ENCODE measurements at regions not wholly inside any gene's neighbourhood (a gene's known extent, or its start where the extent isn't known, plus 50 kb on each side); places are given as distances from the start of the nearest gene placed in this dataset.

DNA sequence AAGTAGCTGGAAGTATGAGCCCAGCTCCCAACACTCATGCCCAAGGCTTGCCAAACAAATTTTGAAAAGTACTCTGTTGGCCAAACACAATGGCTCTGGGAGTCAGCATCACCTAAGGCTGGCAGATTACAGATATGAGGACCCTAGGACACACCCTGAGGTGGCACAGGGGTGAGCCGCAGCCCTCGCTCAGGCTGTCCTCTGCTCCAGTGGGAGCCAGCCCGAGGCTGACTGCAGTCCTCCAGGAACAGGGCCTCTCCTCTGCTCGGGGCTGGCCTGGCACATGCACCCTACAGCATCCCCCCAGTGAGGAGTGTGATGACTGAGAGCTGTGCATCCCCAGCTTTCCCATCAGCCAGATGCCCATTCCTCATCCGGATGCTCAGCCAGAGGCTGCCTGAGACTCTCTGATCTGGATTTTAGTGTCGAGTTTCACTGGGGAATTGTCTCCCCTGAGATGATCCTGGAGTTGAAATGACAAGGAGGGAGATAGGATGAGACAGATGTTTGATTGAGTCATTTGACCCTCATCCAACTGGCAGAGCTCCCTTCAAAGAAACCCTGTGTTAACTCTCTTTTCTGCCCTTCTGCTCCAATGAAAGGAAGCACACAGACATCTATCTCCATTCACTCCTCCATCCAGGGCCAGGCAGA is 269.3 kb upstream of the NCKAP5 start:
- no peak for DNase-seq (ENCODE audit: low read depth in 2 of 2)

DNA sequence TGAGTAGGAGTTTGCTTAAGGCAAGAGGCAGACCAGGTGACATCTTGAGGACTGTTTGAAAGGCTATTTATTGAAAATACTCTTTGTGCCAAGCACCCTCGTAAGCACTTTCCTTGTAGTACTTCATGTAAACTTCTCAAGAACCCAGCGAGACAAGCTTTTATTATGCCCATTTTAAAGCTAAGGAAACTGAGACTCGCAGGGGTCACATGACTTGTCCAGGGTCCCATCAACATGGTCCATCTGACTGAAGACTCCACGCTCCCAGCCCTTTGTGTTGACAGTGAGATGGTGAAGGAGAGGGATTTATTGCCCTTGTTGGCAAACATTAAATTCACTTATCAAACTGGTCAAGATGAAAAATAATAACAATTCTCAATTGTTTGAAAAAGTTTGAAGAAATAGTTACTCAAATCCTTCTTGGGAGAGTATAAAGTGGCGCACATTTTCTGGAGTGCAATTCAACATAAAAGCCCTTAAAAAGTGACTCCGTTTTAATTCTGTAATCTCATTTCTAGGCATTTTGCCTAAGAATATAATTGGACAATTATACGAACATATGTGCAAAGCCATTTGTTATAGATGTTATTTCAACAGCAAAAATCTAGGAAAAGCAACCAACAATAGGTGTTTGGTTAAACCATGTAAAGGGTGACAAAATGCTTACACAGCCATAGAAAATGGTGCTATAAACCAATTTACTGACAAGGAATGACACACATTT is 270.5 kb upstream of the NCKAP5 start:
- no peak for DNase-seq (ENCODE audit: low read depth in 2 of 2)

DNA sequence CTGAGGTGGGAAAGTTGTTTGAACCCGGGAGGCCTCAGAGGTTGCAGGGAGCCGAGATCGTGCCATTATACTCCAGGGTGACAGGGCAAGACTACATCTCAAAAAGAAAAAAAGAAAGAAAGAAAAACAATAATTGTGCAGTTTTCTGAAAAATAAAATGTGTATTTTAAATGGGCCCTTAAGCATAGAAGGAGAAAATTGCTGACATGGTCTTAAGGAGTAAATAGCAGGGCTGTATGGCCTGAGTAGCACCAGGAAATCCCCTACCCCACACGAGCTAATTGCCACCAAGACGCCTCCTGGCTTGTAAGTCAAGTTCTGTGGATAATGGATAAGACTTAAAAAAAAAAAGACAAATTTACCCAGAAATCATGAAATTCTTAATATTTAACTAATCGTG is 271.4 kb upstream of the NCKAP5 start:
- no peak for DNase-seq (ENCODE audit: low read depth in 2 of 2)

DNA sequence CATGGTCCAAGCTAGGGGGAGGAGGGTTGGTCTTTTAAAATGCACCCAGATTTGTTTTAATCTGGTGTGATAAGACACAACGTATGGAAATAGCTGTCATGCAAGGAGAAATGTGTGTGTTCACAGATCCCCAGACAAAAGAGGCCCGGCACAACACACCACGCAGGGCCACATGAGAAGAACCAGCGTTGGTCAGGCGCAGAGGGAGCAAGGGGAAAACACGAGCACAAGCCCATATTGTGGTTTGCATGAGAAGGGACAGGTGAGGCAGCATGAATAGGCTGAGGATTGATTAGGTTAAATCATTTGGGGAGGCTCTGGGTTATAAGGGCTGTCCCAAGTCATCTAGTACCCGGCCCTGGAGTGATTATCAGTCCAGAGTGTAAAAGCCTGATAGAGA is 272.5 kb upstream of the NCKAP5 start:
- DNase-seq (ENCODE audit: low read depth in 2 of 2), result no peak

- peak in 1 of 2 donors; percentile 95 for DNase-seq (ENCODE audit: low read depth in 2 of 2)
These were observed 273.6 kb upstream of the NCKAP5 start for GRCh38 chr2:133841900-133842299.

DNA sequence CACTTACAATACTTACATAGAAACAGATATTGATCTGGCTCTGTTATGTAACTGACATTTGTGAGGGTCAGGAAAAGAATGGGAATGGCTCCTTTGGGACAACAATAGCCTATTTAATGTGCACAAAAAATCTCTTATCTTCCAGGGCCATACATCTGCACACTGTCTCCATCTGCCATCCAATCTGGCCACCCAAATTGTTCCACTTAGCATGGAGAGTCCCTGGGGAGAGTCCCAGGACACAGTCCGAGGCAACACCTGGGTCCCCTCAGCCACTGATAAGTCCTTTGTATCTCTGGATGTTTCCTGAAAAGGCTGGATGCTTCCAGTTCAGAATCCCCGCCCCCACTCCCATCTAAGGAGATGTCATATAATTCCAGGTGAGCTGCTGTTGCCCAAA is 274.2 kb upstream of the NCKAP5 start:
- no peak for DNase-seq (ENCODE audit: low read depth in 2 of 2)

DNA sequence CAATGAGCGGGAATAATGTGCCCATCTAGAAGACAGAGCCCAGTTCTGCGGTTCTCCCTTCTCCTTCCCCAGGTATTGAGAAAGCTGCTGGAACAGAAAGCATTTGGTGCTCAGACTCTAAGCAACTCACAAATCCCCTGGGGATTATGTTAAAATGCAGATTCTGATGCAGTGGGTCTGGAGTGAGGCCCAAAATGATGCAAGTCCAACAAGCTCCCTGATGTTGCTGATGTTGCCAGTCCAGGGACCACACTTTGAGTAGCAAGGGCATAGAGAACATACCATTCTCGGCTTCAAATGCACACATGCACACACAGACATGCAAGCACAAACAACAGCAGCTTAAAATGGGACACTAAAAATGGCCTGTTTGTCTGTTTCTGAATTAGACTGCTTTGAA is 274.8 kb upstream of the NCKAP5 start:
- no peak for DNase-seq (ENCODE audit: low read depth in 2 of 2)

DNA sequence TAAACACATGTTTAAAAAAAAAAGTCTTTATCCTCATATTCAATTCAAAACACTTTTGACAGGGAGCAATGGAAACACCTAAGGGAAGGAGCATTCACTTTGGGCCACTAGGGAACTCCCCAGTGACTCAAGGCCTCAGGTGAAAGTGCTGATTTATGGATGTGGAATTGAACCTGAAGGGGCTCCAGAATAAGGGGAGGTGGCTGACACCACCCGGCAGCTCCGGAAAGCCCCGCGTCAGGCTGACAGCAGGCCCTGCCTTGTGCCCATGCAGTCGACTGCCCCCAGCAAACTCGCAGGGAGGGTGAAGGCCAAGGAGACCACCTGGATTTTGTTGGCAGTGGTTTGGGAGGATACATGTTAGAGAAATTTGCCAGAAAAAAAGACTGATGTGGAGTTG is 275.3 kb upstream of the NCKAP5 start:
- no peak for DNase-seq (ENCODE audit: low read depth in 2 of 2)

GRCh38 chr2:133844214-133844892 is 276.1 kb upstream of the NCKAP5 start:
- DNase-seq (ENCODE audit: low read depth in 2 of 2), result peak; percentile 72 to 77

DNA sequence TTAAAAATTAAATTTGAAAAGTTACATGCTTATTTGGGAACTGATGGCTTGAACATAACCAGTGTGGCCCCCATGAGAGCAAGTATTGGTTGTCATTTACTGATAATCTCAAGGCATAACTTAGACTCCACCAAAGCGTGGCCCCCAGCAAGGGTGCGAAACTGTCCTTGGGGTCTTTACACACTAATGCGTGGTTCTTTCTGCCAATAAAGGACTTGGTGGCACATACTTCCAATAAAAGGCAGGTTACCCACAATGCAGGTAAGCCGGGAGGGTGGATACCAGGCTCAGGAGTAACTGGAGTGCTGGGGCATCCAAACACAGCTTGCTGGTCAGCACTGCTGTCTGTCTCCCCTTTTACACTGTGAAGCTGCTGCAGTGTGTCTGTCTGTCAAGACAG is 278.2 kb upstream of the NCKAP5 start:
- no peak for DNase-seq (ENCODE audit: low read depth in 2 of 2)

GRCh38 chr2:133847591-133847990 is 279.3 kb upstream of the NCKAP5 start:
- no peak for DNase-seq (ENCODE audit: low read depth in 2 of 2)

- DNase-seq (ENCODE audit: low read depth in 2 of 2), result no peak
These were observed 279.9 kb upstream of the NCKAP5 start for GRCh38 chr2:133848111-133848649.

DNA sequence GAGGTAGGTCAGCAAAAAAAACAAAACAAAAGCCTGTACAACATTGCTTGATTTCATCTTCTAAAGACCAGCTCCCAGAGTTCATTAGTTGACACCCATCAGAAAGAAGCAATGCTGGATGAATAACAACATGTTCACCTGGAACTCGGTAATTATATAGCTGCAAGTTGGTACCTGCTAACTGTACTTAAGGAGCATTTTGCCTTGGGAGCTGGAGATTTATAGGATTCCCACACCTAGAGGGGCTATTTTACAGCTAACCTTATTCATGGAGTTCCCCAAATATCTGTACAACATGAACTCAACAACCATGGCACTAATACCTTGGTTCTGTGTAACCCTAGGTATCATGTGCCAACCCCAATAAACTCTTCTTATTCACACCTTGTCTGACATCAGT is 281.1 kb upstream of the NCKAP5 start:
- no peak for DNase-seq (ENCODE audit: low read depth in 2 of 2)

DNA sequence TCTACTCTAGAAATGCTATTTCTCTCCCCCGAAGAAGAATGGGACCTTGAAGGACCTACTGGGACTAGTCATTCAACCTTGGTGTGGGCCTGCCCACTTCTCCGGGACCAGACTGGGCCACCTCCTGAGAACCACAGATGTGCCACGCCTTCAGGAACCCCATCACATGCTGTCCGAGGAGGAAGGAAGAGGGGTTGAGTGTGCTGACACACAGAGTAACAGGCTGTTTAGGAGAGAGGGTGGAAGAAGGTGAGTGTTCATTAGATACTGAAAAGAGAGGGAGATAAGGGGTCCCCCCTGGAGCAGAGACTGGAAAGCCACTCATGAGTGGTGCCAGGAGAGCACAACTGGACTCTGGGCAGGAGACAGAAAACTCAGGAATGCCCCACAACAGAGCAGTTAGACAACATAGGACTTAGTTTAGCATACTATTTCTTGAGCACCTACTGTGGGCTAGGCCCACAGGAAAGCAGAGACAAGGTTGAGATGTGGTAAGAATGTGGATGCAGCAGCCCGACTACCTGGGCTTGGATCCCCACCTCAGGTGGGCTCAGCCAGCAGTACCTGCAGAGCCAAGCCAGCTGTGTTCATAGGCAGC is 286.4 kb upstream of the NCKAP5 start:
- no peak for DNase-seq (ENCODE audit: low read depth in 2 of 2)

GRCh38 chr2:133855526-133855925 is 287.3 kb upstream of the NCKAP5 start:
- no peak for DNase-seq (ENCODE audit: low read depth in 2 of 2)

DNA sequence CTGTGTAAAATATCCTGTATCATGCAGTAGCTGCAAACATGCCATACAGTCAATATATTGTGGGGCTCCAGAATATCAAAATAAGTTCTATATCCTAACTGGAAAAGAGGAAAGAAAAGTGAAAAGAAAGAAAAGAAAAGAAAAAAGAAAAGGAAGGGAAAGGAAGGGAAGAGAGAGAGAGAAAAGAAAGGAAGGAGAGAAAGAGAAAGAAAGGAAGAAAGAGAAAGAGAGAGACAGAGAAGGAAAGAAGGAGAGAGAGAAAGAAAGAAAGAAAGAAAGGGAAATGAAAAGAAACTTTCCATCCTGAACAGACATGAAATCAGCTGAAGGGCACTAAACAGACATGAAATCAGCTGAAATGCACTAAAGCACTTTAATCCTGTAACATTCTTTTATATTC is 288.4 kb upstream of the NCKAP5 start:
- DNase-seq (ENCODE audit: low read depth in 2 of 2), result no peak

DNA sequence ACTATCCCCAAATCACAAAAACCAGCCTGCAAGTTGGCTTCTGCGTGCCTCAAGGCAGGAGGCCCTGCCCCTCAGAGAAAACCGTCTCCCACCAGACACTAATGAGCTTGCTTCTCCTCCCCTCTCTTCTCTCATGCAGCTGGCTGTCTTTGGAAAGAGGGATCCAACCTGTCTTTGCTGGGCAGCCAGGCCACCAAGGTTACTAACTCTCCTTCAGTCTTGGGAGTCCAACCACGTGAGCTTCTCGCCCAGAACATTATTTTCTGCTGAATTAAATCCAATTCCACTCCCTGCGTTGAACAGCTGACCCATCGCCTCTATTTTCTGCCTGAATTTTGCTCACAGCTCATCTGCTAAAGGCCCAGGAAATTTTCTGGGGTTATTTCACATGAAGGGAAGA is 291.3 kb upstream of the NCKAP5 start:
- DNase-seq (ENCODE audit: low read depth in 2 of 2), result no peak

GRCh38 chr2:133862400-133862977 is 294.2 kb upstream of the NCKAP5 start:
- peak in 1 of 2 donors; percentile 17 for DNase-seq (ENCODE audit: low read depth in 2 of 2)

- no peak for DNase-seq (ENCODE audit: low read depth in 2 of 2)
These were observed 295.0 kb upstream of the NCKAP5 start for GRCh38 chr2:133863106-133863800.

DNA sequence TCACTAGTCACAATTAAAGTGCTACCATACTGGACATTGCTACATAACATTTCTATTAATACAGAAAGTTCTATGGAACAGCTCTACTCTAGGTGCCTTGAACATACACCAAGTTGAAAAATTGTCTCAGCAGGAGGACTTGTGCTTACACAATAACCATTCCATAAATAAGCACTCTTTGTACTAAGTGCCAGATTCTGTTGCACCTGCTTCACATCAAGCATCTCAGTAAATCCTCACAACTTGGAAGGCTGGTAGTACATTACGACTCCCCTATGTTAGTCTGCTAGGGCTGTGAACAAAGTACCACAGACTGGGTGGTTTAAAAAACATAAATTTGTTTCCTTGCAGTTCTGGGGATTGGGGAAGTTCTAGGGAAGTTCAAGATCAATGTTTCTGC is 296.9 kb upstream of the NCKAP5 start:
- DNase-seq (ENCODE audit: low read depth in 2 of 2), result no peak

DNA sequence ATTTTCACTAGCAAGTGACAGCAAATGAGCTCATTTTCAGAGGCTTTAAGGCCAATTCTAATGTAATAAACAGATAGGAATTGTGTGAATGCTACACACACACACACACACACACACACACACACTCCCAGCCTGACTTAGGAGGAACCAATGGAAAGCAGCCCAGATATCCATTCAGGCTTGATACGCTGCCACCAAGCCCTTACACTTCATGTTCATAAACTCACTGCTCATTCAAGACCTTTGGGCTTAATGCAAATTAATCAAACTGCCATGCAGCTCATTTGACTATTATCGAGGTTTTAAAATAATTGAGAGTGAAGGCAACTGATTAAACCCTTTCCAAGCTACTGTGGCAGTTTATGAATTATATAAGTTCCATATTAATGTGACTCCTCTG is 298.9 kb upstream of the NCKAP5 start:
- no peak for DNase-seq (ENCODE audit: low read depth in 2 of 2)

Data from lung microvascular endothelial cell (primary cell).